CD4-positive, CD25-positive, alpha-beta regulatory T cell (primary cell): ENCODE measurements at regions not wholly inside any gene's neighbourhood (a gene's known extent, or its start where the extent isn't known, plus 50 kb on each side); places are given as distances from the start of the nearest gene placed in this dataset.

Source experiments
- ATAC-seq, 2 donors: fragments of 150-1000 bp; cut with Tn5 transposase; one replicate each; pipeline ENCODE4 v1.10.0; 2021; ENCODE audit warnings: low read depth in 2 of 2, moderate number of reproducible peaks in 2 of 2, moderate library complexity in 1 of 2
- DNase-seq, 3 donors: peaks; one replicate each; pipeline versions ENCODE4 v3.0.0 to v3.0.0-alpha.2; 2012 to 2022; ENCODE audit warnings: mixed read lengths in 1 of 3
- H3K27ac ChIP-seq: one replicate; pipeline ENCODE4 v1.7.0; 2013; ENCODE audit warnings: mild to moderate bottlenecking, low read length; ENCODE audit not compliant: insufficient read depth, poor library complexity, severe bottlenecking
- H3K27me3 ChIP-seq: one replicate; pipeline ENCODE4 v1.7.0; 2013; ENCODE audit warnings: low read length; ENCODE audit not compliant: control insufficient read depth, insufficient read depth
- H3K36me3 ChIP-seq: one replicate; pipeline ENCODE4 v1.7.0; 2013; ENCODE audit warnings: mild to moderate bottlenecking, low read length, moderate library complexity; ENCODE audit not compliant: control insufficient read depth, insufficient read depth
- H3K4me1 ChIP-seq: 2 replicates; pipeline ENCODE4 v1.7.0; 2013; ENCODE audit warnings: mild to moderate bottlenecking, low read length; ENCODE audit not compliant: insufficient read depth, control insufficient read depth, poor library complexity, severe bottlenecking
- H3K4me3 ChIP-seq: one replicate; pipeline ENCODE4 v1.7.0; 2013; ENCODE audit warnings: low read depth, mild to moderate bottlenecking, low read length, moderate library complexity
- H3K9me3 ChIP-seq, 2 experiments: 1 replicate in 1 of 2; 2 replicates in 1 of 2; pipeline ENCODE4 v1.7.0; 2013; ENCODE audit warnings: low read length in 2 of 2, mild to moderate bottlenecking in 1 of 2, moderate library complexity in 1 of 2; ENCODE audit not compliant: control insufficient read depth in 2 of 2
- H3K27ac Mint-ChIP-seq, 3 donors: one replicate each; pipeline ENCODE4 v1.8.0; 2020 to 2022; ENCODE audit warnings: mild to moderate bottlenecking in 3 of 3, mixed read lengths in 3 of 3, moderate library complexity in 2 of 3
- H3K27me3 Mint-ChIP-seq: one replicate; pipeline ENCODE4 v1.8.0; 2022; ENCODE audit warnings: mild to moderate bottlenecking, mixed read lengths
- H3K36me3 Mint-ChIP-seq: one replicate; pipeline ENCODE4 v1.8.0; 2020; ENCODE audit warnings: mixed read lengths
- H3K4me1 Mint-ChIP-seq, 4 donors: one replicate each; pipeline ENCODE4 v1.8.0; 2020 to 2022; ENCODE audit warnings: mixed read lengths in 4 of 4, mild to moderate bottlenecking in 1 of 4
- H3K4me3 Mint-ChIP-seq, 4 donors: one replicate each; pipeline ENCODE4 v1.8.0; 2020 to 2022; ENCODE audit warnings: mild to moderate bottlenecking in 4 of 4, mixed read lengths in 4 of 4, moderate library complexity in 3 of 4
- H3K9me3 Mint-ChIP-seq, 7 donors: one replicate each; pipeline ENCODE4 v1.8.0; 2020 to 2022; ENCODE audit warnings: mixed read lengths in 7 of 7, mild to moderate bottlenecking in 3 of 7, moderate library complexity in 2 of 7

GRCh38 chr2:187708272-187708671 is 154.0 kb upstream of the TFPI start:
- no peaks in the 10 kb centered on the region for H3K36me3 ChIP-seq
- DNase-seq (no peak), ATAC-seq (no peak)
- Mint-ChIP-seq H3K27me3 (no peaks in the 10 kb centered on the region), H3K9me3 (peaks cover 0 to 12% (median 4%) of the 10 kb centered on the region in 7 donors), H3K36me3 (no peaks in the 10 kb centered on the region), H3K27ac (no peak overlapping the region), H3K4me3 (no peak overlapping the region), H3K4me1 (no peaks in the 10 kb centered on the region)
- no peaks in the 10 kb centered on the region for H3K27me3 ChIP-seq
- H3K4me1 ChIP-seq = no peaks in the 10 kb centered on the region
- H3K9me3 ChIP-seq = no peaks in the 10 kb centered on the region
- H3K27ac ChIP-seq = no peak overlapping the region
- no peak overlapping the region for H3K4me3 ChIP-seq

GRCh38 chr2:187709065-187709464 is 154.8 kb upstream of the TFPI start:
- no peak for DNase-seq
- H3K9me3 Mint-ChIP-seq = peaks cover 0 to 12% (median 2%) of the 10 kb centered on the region in 7 donors

GRCh38 chr2:187710791-187711521 is 156.7 kb upstream of the TFPI start:
- DNase-seq = no peak
- ATAC-seq = no peak
- Mint-ChIP-seq H3K27ac (no peak overlapping the region), H3K36me3 (no peaks in the 10 kb centered on the region), H3K27me3 (no peaks in the 10 kb centered on the region), H3K4me1 (no peaks in the 10 kb centered on the region), H3K4me3 (no peak overlapping the region), H3K9me3 (peaks cover 0 to 8% (median 3%) of the 10 kb centered on the region in 7 donors)
- H3K9me3 ChIP-seq = no peaks in the 10 kb centered on the region
- H3K27me3 ChIP-seq = no peaks in the 10 kb centered on the region
- no peaks in the 10 kb centered on the region for H3K4me1 ChIP-seq
- no peaks in the 10 kb centered on the region for H3K36me3 ChIP-seq
- no peak overlapping the region for H3K4me3 ChIP-seq
- no peak overlapping the region for H3K27ac ChIP-seq

More at GRCh38 chr2:187709065-187709464, 154.8 kb upstream of the TFPI start:
- H3K27me3 ChIP-seq = no peaks in the 10 kb centered on the region
- H3K36me3 Mint-ChIP-seq = no peaks in the 10 kb centered on the region
- no peaks in the 10 kb centered on the region for H3K27me3 Mint-ChIP-seq
- ATAC-seq = no peak
- no peak overlapping the region for H3K4me3 Mint-ChIP-seq
- H3K27ac ChIP-seq = no peak overlapping the region
- H3K4me1 ChIP-seq = no peaks in the 10 kb centered on the region
- no peak overlapping the region for H3K27ac Mint-ChIP-seq
- no peak overlapping the region for H3K4me3 ChIP-seq
- no peaks in the 10 kb centered on the region for H3K9me3 ChIP-seq
- H3K4me1 Mint-ChIP-seq = no peaks in the 10 kb centered on the region
- H3K36me3 ChIP-seq = no peaks in the 10 kb centered on the region

- Histone ChIP-seq H3K4me1 (no peaks in the 10 kb centered on the region), H3K27me3 (no peaks in the 10 kb centered on the region), H3K9me3 (peaks cover 0 to 3% of the 10 kb centered on the region in 2 experiments), H3K4me3 (no peak overlapping the region), H3K27ac (no peak overlapping the region), H3K36me3 (no peaks in the 10 kb centered on the region)
- H3K4me3 Mint-ChIP-seq = no peak overlapping the region
- no peaks in the 10 kb centered on the region for H3K27me3 Mint-ChIP-seq
- peaks cover 0 to 13% (median 2%) of the 10 kb centered on the region in 7 donors for H3K9me3 Mint-ChIP-seq
- ATAC-seq = no peak
- DNase-seq = no peak
- H3K27ac Mint-ChIP-seq = no peak overlapping the region
- no peaks in the 10 kb centered on the region for H3K36me3 Mint-ChIP-seq
- no peaks in the 10 kb centered on the region for H3K4me1 Mint-ChIP-seq
Measured at GRCh38 chr2:187715590-187715989, 161.4 kb upstream of the TFPI start.

GRCh38 chr2:187716301-187716700 is 162.1 kb upstream of the TFPI start:
- Histone ChIP-seq H3K4me1 (no peaks in the 10 kb centered on the region), H3K9me3 (peaks cover 0 to 3% of the 10 kb centered on the region in 2 experiments), H3K27ac (no peak overlapping the region), H3K4me3 (no peak overlapping the region), H3K27me3 (no peaks in the 10 kb centered on the region), H3K36me3 (no peaks in the 10 kb centered on the region)
- Mint-ChIP-seq H3K27me3 (no peaks in the 10 kb centered on the region), H3K4me1 (no peaks in the 10 kb centered on the region), H3K4me3 (no peak overlapping the region), H3K9me3 (peaks cover 0 to 16% (median 2%) of the 10 kb centered on the region in 7 donors), H3K27ac (no peak overlapping the region), H3K36me3 (no peaks in the 10 kb centered on the region)
- ATAC-seq (no peak), DNase-seq (no peak)

GRCh38 chr2:187718092-187718491 is 163.9 kb upstream of the TFPI start:
- H3K9me3 Mint-ChIP-seq = peaks cover 0 to 30% (median 0%) of the 10 kb centered on the region in 7 donors
- H3K4me1 Mint-ChIP-seq = no peaks in the 10 kb centered on the region
- no peak overlapping the region for H3K27ac ChIP-seq
- peaks cover 0 to 3% of the 10 kb centered on the region in 2 experiments for H3K9me3 ChIP-seq
- no peak overlapping the region for H3K4me3 Mint-ChIP-seq
- no peaks in the 10 kb centered on the region for H3K27me3 ChIP-seq
- H3K36me3 ChIP-seq = no peaks in the 10 kb centered on the region
- ATAC-seq (no peak), DNase-seq (no peak)
- no peak overlapping the region for H3K4me3 ChIP-seq
- H3K27me3 Mint-ChIP-seq = no peaks in the 10 kb centered on the region
- no peaks in the 10 kb centered on the region for H3K4me1 ChIP-seq
- no peak overlapping the region for H3K27ac Mint-ChIP-seq
- H3K36me3 Mint-ChIP-seq = no peaks in the 10 kb centered on the region

GRCh38 chr2:187719510-187719909 is 165.3 kb upstream of the TFPI start:
- H3K4me1 ChIP-seq = no peaks in the 10 kb centered on the region
- no peak overlapping the region for H3K4me3 Mint-ChIP-seq
- H3K27ac Mint-ChIP-seq = no peak overlapping the region
- ATAC-seq (no peak), DNase-seq (no peak)
- no peaks in the 10 kb centered on the region for H3K27me3 ChIP-seq
- no peak overlapping the region for H3K27ac ChIP-seq
- no peak overlapping the region for H3K4me3 ChIP-seq
- peaks cover 0 to 3% of the 10 kb centered on the region in 2 experiments for H3K9me3 ChIP-seq
- no peaks in the 10 kb centered on the region for H3K27me3 Mint-ChIP-seq
- H3K9me3 Mint-ChIP-seq = peaks cover 0 to 34% (median 0%) of the 10 kb centered on the region in 7 donors
- no peaks in the 10 kb centered on the region for H3K36me3 ChIP-seq
- no peaks in the 10 kb centered on the region for H3K36me3 Mint-ChIP-seq
- no peaks in the 10 kb centered on the region for H3K4me1 Mint-ChIP-seq

- H3K9me3 Mint-ChIP-seq = peaks cover 0 to 6% (median 2%) of the 10 kb centered on the region in 7 donors
Measured at GRCh38 chr2:187748958-187749357, 194.7 kb upstream of the TFPI start.

More at GRCh38 chr2:187748958-187749357, 194.7 kb upstream of the TFPI start:
- H3K4me1 ChIP-seq = no peaks in the 10 kb centered on the region
- H3K9me3 ChIP-seq = no peaks in the 10 kb centered on the region
- no peaks in the 10 kb centered on the region for H3K36me3 ChIP-seq
- H3K27ac ChIP-seq = no peak overlapping the region
- no peaks in the 10 kb centered on the region for H3K4me1 Mint-ChIP-seq
- ATAC-seq (peak in 1 of 2 donors; percentile 16), DNase-seq (no peak)
- H3K4me3 Mint-ChIP-seq = no peak overlapping the region
- H3K27me3 ChIP-seq = no peaks in the 10 kb centered on the region
- H3K36me3 Mint-ChIP-seq = no peaks in the 10 kb centered on the region
- no peak overlapping the region for H3K4me3 ChIP-seq
- H3K27ac Mint-ChIP-seq = no peak overlapping the region
- H3K27me3 Mint-ChIP-seq = no peaks in the 10 kb centered on the region
